ENCODE measurements at regions not wholly inside any gene's neighbourhood (a gene's known extent, or its start where the extent isn't known, plus 50 kb on each side); places are given as distances from the start of the nearest gene placed in this dataset.
A peak's percentile ranks its signal among the peaks of the same experiment; 100 is the strongest.

GRCh38 chr12:105775343-105775742 is 363.4 kb downstream of the NUAK1 start:
- WGBS: 91% methylated on average over 3 of the region's 3 CpGs
- H3K4me1 ChIP-seq (ENCODE audit: control insufficient read depth in 2 of 2, insufficient read depth in 2 of 2, low read length in 2 of 2): no peaks in the 10 kb centered on the region
- H3K27me3 ChIP-seq (ENCODE audit: control insufficient read depth in 2 of 2, insufficient read depth in 1 of 2, low read length in 1 of 2): no peaks in the 10 kb centered on the region
- H3K9me3 ChIP-seq (ENCODE audit: control insufficient read depth in 2 of 2, insufficient read depth in 1 of 2, low read length in 1 of 2): peaks cover 0 to 1% of the 10 kb centered on the region in 2 donors
- H3K36me3 ChIP-seq (ENCODE audit: control insufficient read depth in 2 of 2, insufficient read depth in 2 of 2, low read length in 1 of 2): no peaks in the 10 kb centered on the region
- H3K27ac ChIP-seq (ENCODE audit: low read depth in 1 of 2, low read length in 1 of 2): no peak overlapping the region
- H3K4me3 ChIP-seq (ENCODE audit: low read length in 2 of 2): no peak overlapping the region
- no peak for DNase-seq (ENCODE audit: low read depth in 6 of 9, low spot score in 9 of 9)

GRCh38 chr12:105783983-105784947 is 354.5 kb downstream of the NUAK1 start:
- H3K36me3 ChIP-seq (ENCODE audit: control insufficient read depth in 2 of 2, insufficient read depth in 2 of 2, low read length in 1 of 2): no peaks in the 10 kb centered on the region
- H3K4me3 ChIP-seq (ENCODE audit: low read length in 2 of 2): no peak overlapping the region
- no peaks in the 10 kb centered on the region for H3K9me3 ChIP-seq (ENCODE audit: control insufficient read depth in 2 of 2, insufficient read depth in 1 of 2, low read length in 1 of 2)
- H3K27me3 ChIP-seq (ENCODE audit: control insufficient read depth in 2 of 2, insufficient read depth in 1 of 2, low read length in 1 of 2): no peaks in the 10 kb centered on the region
- H3K27ac ChIP-seq (ENCODE audit: low read depth in 1 of 2, low read length in 1 of 2): peak overlapping the region in 1 of 2 donors; percentile 10
- peaks cover 2 to 11% of the 10 kb centered on the region in 2 donors for H3K4me1 ChIP-seq (ENCODE audit: control insufficient read depth in 2 of 2, insufficient read depth in 2 of 2, low read length in 2 of 2)
- peak in 5 of 9 donors; percentile 18 to 54 (median 20) for DNase-seq (ENCODE audit: low read depth in 6 of 9, low spot score in 9 of 9)
- 40% methylated on average over 8 of the region's 8 CpGs for WGBS

- Histone ChIP-seq H3K27ac (ENCODE audit: low read depth in 1 of 2, low read length in 1 of 2) (no peak overlapping the region), H3K4me3 (ENCODE audit: low read length in 2 of 2) (no peak overlapping the region), H3K27me3 (ENCODE audit: control insufficient read depth in 2 of 2, insufficient read depth in 1 of 2, low read length in 1 of 2) (no peaks in the 10 kb centered on the region), H3K36me3 (ENCODE audit: control insufficient read depth in 2 of 2, insufficient read depth in 2 of 2, low read length in 1 of 2) (no peaks in the 10 kb centered on the region), H3K9me3 (ENCODE audit: control insufficient read depth in 2 of 2, insufficient read depth in 1 of 2, low read length in 1 of 2) (no peaks in the 10 kb centered on the region), H3K4me1 (ENCODE audit: control insufficient read depth in 2 of 2, insufficient read depth in 2 of 2, low read length in 2 of 2) (no peaks in the 10 kb centered on the region)
- DNase-seq (ENCODE audit: low read depth in 6 of 9, low spot score in 9 of 9): no peak
- WGBS: 93% methylated on average over 5 of the region's 5 CpGs
These were observed 345.3 kb downstream of the NUAK1 start for GRCh38 chr12:105793421-105793820.

- 83% methylated on average over 2 of the region's 2 CpGs for WGBS
- no peaks in the 10 kb centered on the region for H3K36me3 ChIP-seq (ENCODE audit: control insufficient read depth in 2 of 2, insufficient read depth in 2 of 2, low read length in 1 of 2)
- no peaks in the 10 kb centered on the region for H3K9me3 ChIP-seq (ENCODE audit: control insufficient read depth in 2 of 2, insufficient read depth in 1 of 2, low read length in 1 of 2)
- no peak overlapping the region for H3K27ac ChIP-seq (ENCODE audit: low read depth in 1 of 2, low read length in 1 of 2)
- H3K4me3 ChIP-seq (ENCODE audit: low read length in 2 of 2): no peak overlapping the region
- DNase-seq (ENCODE audit: low read depth in 6 of 9, low spot score in 9 of 9): no peak
- no peaks in the 10 kb centered on the region for H3K4me1 ChIP-seq (ENCODE audit: control insufficient read depth in 2 of 2, insufficient read depth in 2 of 2, low read length in 2 of 2)
- no peaks in the 10 kb centered on the region for H3K27me3 ChIP-seq (ENCODE audit: control insufficient read depth in 2 of 2, insufficient read depth in 1 of 2, low read length in 1 of 2)
These were observed 340.4 kb downstream of the NUAK1 start for GRCh38 chr12:105798256-105798845.

GRCh38 chr12:105799103-105799502 is 339.7 kb downstream of the NUAK1 start:
- Histone ChIP-seq H3K4me1 (ENCODE audit: control insufficient read depth in 2 of 2, insufficient read depth in 2 of 2, low read length in 2 of 2) (no peaks in the 10 kb centered on the region), H3K36me3 (ENCODE audit: control insufficient read depth in 2 of 2, insufficient read depth in 2 of 2, low read length in 1 of 2) (no peaks in the 10 kb centered on the region)
- 95% methylated on average over 2 of the region's 2 CpGs for WGBS

GRCh38 chr12:105801351-105801750 is 337.4 kb downstream of the NUAK1 start:
- WGBS: 76% methylated on average over 2 of the region's 2 CpGs
- no peaks in the 10 kb centered on the region for H3K9me3 ChIP-seq (ENCODE audit: control insufficient read depth in 2 of 2, insufficient read depth in 1 of 2, low read length in 1 of 2)

More at GRCh38 chr12:105799103-105799502, 339.7 kb downstream of the NUAK1 start:
- H3K27me3 ChIP-seq (ENCODE audit: control insufficient read depth in 2 of 2, insufficient read depth in 1 of 2, low read length in 1 of 2): no peaks in the 10 kb centered on the region
- no peaks in the 10 kb centered on the region for H3K9me3 ChIP-seq (ENCODE audit: control insufficient read depth in 2 of 2, insufficient read depth in 1 of 2, low read length in 1 of 2)
- no peak for DNase-seq (ENCODE audit: low read depth in 6 of 9, low spot score in 9 of 9)
- H3K27ac ChIP-seq (ENCODE audit: low read depth in 1 of 2, low read length in 1 of 2): no peak overlapping the region
- no peak overlapping the region for H3K4me3 ChIP-seq (ENCODE audit: low read length in 2 of 2)

GRCh38 chr12:105803292-105803691 is 335.5 kb downstream of the NUAK1 start:
- Histone ChIP-seq H3K27ac (ENCODE audit: low read depth in 1 of 2, low read length in 1 of 2) (no peak overlapping the region), H3K4me1 (ENCODE audit: control insufficient read depth in 2 of 2, insufficient read depth in 2 of 2, low read length in 2 of 2) (no peaks in the 10 kb centered on the region), H3K36me3 (ENCODE audit: control insufficient read depth in 2 of 2, insufficient read depth in 2 of 2, low read length in 1 of 2) (no peaks in the 10 kb centered on the region), H3K27me3 (ENCODE audit: control insufficient read depth in 2 of 2, insufficient read depth in 1 of 2, low read length in 1 of 2) (no peaks in the 10 kb centered on the region), H3K4me3 (ENCODE audit: low read length in 2 of 2) (no peak overlapping the region), H3K9me3 (ENCODE audit: control insufficient read depth in 2 of 2, insufficient read depth in 1 of 2, low read length in 1 of 2) (no peaks in the 10 kb centered on the region)
- WGBS: 93% methylated on average over 4 of the region's 4 CpGs
- no peak for DNase-seq (ENCODE audit: low read depth in 6 of 9, low spot score in 9 of 9)

More at GRCh38 chr12:105801351-105801750, 337.4 kb downstream of the NUAK1 start:
- no peaks in the 10 kb centered on the region for H3K36me3 ChIP-seq (ENCODE audit: control insufficient read depth in 2 of 2, insufficient read depth in 2 of 2, low read length in 1 of 2)
- no peaks in the 10 kb centered on the region for H3K4me1 ChIP-seq (ENCODE audit: control insufficient read depth in 2 of 2, insufficient read depth in 2 of 2, low read length in 2 of 2)
- H3K27me3 ChIP-seq (ENCODE audit: control insufficient read depth in 2 of 2, insufficient read depth in 1 of 2, low read length in 1 of 2): no peaks in the 10 kb centered on the region
- no peak for DNase-seq (ENCODE audit: low read depth in 6 of 9, low spot score in 9 of 9)
- no peak overlapping the region for H3K4me3 ChIP-seq (ENCODE audit: low read length in 2 of 2)
- H3K27ac ChIP-seq (ENCODE audit: low read depth in 1 of 2, low read length in 1 of 2): no peak overlapping the region

GRCh38 chr12:105804591-105805265 is 334.0 kb downstream of the NUAK1 start:
- Histone ChIP-seq H3K4me3 (ENCODE audit: low read length in 2 of 2) (no peak overlapping the region), H3K27me3 (ENCODE audit: control insufficient read depth in 2 of 2, insufficient read depth in 1 of 2, low read length in 1 of 2) (no peaks in the 10 kb centered on the region), H3K4me1 (ENCODE audit: control insufficient read depth in 2 of 2, insufficient read depth in 2 of 2, low read length in 2 of 2) (no peaks in the 10 kb centered on the region), H3K9me3 (ENCODE audit: control insufficient read depth in 2 of 2, insufficient read depth in 1 of 2, low read length in 1 of 2) (no peaks in the 10 kb centered on the region), H3K27ac (ENCODE audit: low read depth in 1 of 2, low read length in 1 of 2) (no peak overlapping the region), H3K36me3 (ENCODE audit: control insufficient read depth in 2 of 2, insufficient read depth in 2 of 2, low read length in 1 of 2) (no peaks in the 10 kb centered on the region)
- 92% methylated on average over 5 of the region's 5 CpGs for WGBS
- no peak for DNase-seq (ENCODE audit: low read depth in 6 of 9, low spot score in 9 of 9)
